GM12864 (cell line): ENCODE measurements at regions not wholly inside any gene's neighbourhood (a gene's known extent, or its start where the extent isn't known, plus 50 kb on each side); places are given as distances from the start of the nearest gene placed in this dataset.

ENCODE experiments used
- DNase-seq: peaks from one replicate; pipeline ENCODE4 v3.0.0-alpha.2; 2011; ENCODE audit warnings: low read depth
- H3K4me3 ChIP-seq: 2 replicates; pipeline ENCODE4 v1.5.1; 2011; ENCODE audit warnings: mild to moderate bottlenecking, low read depth, low read length, control low read depth
- TF ChIP-seq, protein P1 (sequence below): IDR thresholded peaks from 2 replicates; pipeline ENCODE4 v1.5.1; 2011; ENCODE audit warnings: low read depth, mild to moderate bottlenecking, moderate library complexity, low read length, control low read depth, inconsistent platforms; ENCODE audit errors: missing control alignments

DNA sequence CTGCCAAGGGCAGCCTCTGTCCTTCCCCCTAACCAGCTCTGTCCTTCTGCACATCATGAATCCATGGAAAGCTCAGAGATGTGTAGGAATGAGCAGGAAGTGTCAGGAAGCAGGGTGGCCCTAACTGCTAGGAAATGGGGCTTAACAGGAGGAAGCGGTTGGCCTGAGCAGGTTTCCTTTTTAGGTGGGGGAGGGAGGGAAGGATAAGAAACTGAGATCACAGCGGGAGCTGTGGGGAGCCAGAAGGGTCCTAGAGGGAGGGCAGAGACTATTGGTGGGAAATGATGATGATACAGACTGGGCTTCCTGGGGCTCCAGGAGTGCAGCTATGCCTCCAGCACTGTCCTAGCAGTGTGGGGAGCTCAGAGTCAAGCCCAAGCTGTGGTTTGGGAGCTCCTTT, 182.0 kb downstream of the SH3BP4 start:
- TF ChIP-seq, protein P1, sequence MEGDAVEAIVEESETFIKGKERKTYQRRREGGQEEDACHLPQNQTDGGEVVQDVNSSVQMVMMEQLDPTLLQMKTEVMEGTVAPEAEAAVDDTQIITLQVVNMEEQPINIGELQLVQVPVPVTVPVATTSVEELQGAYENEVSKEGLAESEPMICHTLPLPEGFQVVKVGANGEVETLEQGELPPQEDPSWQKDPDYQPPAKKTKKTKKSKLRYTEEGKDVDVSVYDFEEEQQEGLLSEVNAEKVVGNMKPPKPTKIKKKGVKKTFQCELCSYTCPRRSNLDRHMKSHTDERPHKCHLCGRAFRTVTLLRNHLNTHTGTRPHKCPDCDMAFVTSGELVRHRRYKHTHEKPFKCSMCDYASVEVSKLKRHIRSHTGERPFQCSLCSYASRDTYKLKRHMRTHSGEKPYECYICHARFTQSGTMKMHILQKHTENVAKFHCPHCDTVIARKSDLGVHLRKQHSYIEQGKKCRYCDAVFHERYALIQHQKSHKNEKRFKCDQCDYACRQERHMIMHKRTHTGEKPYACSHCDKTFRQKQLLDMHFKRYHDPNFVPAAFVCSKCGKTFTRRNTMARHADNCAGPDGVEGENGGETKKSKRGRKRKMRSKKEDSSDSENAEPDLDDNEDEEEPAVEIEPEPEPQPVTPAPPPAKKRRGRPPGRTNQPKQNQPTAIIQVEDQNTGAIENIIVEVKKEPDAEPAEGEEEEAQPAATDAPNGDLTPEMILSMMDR, result no peak
- H3K4me3 ChIP-seq, result no peak overlapping the region
- no peak for DNase-seq

GRCh38 chr2:235134420-235134819, 182.6 kb downstream of the SH3BP4 start:
- no peak overlapping the region for H3K4me3 ChIP-seq
- DNase-seq, result no peak
- TF ChIP-seq, protein P1, result no peak

GRCh38 chr2:235135195-235135965, 183.6 kb downstream of the SH3BP4 start:
- H3K4me3 ChIP-seq, result no peak overlapping the region
- no peak for DNase-seq
- TF ChIP-seq, protein P1, result no peak

- TF ChIP-seq, protein P1, result peak; percentile 80
- DNase-seq, result peak; percentile 7
Measured at GRCh38 chr2:235135990-235136561, 184.3 kb downstream of the SH3BP4 start.

DNA sequence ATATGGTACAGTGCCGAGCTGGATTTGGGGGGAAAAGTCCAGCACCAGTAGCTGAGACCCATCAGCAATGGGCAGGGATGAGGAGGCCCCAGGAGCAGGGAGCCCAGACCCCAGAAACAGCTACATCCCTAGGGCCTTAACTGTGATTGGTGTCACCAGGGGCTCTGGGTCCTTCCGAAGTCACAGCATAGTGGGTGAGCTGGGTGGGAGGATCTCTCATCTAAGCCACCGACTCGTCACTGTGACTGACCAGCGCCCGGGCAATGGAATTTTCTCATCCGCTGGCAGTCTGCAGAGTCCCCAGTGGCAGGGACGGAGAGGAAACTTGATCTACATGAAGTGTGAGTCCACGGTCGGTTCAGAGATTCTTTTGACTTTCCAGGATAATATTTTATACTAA, 186.5 kb downstream of the SH3BP4 start:
- TF ChIP-seq, protein P1, result no peak
- DNase-seq, result no peak
- H3K4me3 ChIP-seq, result no peak overlapping the region

More at GRCh38 chr2:235135990-235136561, 184.3 kb downstream of the SH3BP4 start:
- no peak overlapping the region for H3K4me3 ChIP-seq

- TF ChIP-seq, protein P1, result no peak
- DNase-seq, result no peak
- no peak overlapping the region for H3K4me3 ChIP-seq
Measured at GRCh38 chr2:235139956-235140800, 188.4 kb downstream of the SH3BP4 start.
